ENCODE measurements at regions not wholly inside any gene's neighbourhood (a gene's known extent, or its start where the extent isn't known, plus 50 kb on each side); places are given as distances from the start of the nearest gene placed in this dataset.
A peak's percentile ranks its signal among the peaks of the same experiment; 100 is the strongest.

DNA sequence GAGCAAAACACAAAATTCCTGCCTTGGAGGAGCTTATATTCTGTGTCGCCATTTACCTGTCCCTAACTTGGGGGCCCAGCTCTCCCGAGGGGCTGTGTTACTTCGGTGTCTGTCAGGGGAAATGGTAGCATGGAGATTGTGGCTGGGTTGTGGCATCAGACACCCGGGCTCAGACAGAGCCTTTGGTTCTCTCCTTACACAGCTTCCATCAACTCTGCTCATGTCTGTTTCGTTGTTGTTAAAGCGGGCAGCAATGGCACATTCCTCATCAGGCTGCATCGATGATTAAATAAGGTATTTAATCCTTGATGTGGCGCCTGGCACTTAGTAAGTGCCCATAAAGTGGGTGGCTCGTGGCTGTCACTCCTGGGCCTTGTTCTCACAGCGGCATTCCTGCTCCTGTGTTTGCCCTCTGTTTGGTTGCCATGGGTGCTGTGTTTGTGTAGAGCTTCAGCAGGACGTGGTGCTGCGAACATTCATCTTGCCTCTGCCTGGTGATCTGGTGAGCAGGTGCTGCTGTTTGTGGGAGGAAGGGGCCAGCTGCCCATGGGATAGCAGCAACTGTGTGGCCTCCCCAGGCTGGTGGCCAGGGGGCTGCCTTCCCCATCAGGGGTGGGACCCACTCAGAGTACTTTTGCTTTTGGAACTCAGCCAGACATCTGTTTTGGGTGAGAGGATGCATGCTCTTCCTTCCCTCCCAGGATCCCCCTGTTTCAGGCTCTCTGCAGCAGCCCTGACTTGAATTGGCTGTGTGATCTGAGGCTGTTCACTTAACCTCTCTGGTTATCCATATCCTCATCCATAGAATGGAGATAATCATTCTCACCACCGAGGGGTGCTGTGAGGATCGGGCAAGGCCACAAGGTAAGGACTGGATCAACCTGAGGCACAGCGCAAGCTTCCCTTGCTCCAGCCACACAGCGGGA lies 207.2 kb upstream of the SVIL start:
- Histone ChIP-seq H3K36me3 (ENCODE audit: low read depth) (no peaks in the 10 kb centered on the region), H3K79me2 (ENCODE audit: insufficient read depth) (no peaks in the 10 kb centered on the region), H3K9ac (no peak overlapping the region), H3K27ac (no peak overlapping the region), H3F3A (ENCODE audit: insufficient read depth) (no peaks in the 10 kb centered on the region), H3K4me1 (ENCODE audit: insufficient read depth) (no peaks in the 10 kb centered on the region), H3K4me3 (no peak overlapping the region), H3K9me3 (ENCODE audit: low read depth) (no peaks in the 10 kb centered on the region), H3K4me2 (ENCODE audit: unreplicated experiment) (no peak overlapping the region), H3K27me3 (replicated peaks; ENCODE audit: insufficient read depth) (peaks cover 75% of the 10 kb centered on the region), H3K9me2 (ENCODE audit: insufficient read depth) (no peaks in the 10 kb centered on the region), H4K20me1 (ENCODE audit: insufficient read depth) (no peaks in the 10 kb centered on the region), H2AFZ (no peak overlapping the region)
- no peak for TF ChIP-seq EZH2phosphoT487 (IDR thresholded peaks at IDR 0.05; ENCODE audit: insufficient read depth, low read depth)
- TF ChIP-seq EZH2 (IDR thresholded peaks at IDR 0.05; ENCODE audit: insufficient read depth, poor library complexity, severe bottlenecking): no peak
- WGBS, 2 experiments (ENCODE audit: low coverage in 1 of 2, low lambda C conversion rate in 2 of 2, missing lambda C conversion rate in 2 of 2): 50 to 51% methylated on average over 16 of the region's 16 CpGs
- peak; percentile 33 for DNase-seq
- in situ Hi-C loops (cut with MboI): no loop called here

DNA sequence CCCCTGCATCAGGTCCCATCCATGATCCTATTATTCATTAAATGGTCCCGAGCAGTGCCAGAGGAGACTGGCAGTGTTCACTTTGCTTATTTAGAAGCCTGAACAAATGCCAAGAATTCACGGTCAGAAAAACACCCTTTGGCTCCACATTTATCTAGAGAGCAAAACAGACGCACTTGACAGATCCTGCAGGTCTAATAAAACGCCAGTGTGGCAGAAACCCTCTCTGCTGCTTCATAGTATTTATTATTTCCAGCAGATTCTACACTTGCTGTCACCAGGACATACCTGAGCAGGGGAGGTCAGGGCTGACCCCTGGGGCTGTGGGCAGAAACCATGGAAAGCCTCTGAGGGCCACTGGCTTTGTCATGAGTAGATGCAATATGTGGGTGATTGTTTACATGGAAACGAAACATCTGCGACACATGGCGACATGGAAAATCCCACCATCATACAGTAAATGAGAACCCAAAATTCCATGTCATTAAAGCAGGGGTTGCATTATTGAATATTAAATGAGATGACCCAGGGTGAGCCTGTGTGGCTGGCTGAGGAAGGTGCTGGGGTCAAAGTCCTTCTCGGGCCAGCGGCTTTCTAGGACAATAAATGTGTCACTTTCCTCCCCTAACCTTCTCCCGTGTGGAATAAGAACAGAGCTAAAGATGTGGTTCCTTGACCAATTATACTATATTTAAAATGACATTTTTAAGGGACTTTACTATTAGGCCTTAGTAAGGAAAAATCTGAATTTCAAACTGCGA lies 205.9 kb upstream of the SVIL start:
- no peak overlapping the region for H3K9ac ChIP-seq
- no peak overlapping the region for H3K4me3 ChIP-seq
- no peaks in the 10 kb centered on the region for H3K79me2 ChIP-seq (ENCODE audit: insufficient read depth)
- H3K4me2 ChIP-seq (ENCODE audit: unreplicated experiment): no peak overlapping the region
- no peak overlapping the region for H2AFZ ChIP-seq
- no peaks in the 10 kb centered on the region for H4K20me1 ChIP-seq (ENCODE audit: insufficient read depth)
- no peaks in the 10 kb centered on the region for H3K36me3 ChIP-seq (ENCODE audit: low read depth)
- H3K4me1 ChIP-seq (ENCODE audit: insufficient read depth): no peaks in the 10 kb centered on the region
- in situ Hi-C loops (cut with MboI): no loop called here
- no peaks in the 10 kb centered on the region for H3K9me3 ChIP-seq (ENCODE audit: low read depth)
- no peaks in the 10 kb centered on the region for H3K9me2 ChIP-seq (ENCODE audit: insufficient read depth)
- H3F3A ChIP-seq (ENCODE audit: insufficient read depth): no peaks in the 10 kb centered on the region
- DNase-seq: no peak
- 56 to 59% methylated on average over 11 of the region's 11 CpGs for WGBS, 2 experiments (ENCODE audit: low coverage in 1 of 2, low lambda C conversion rate in 2 of 2, missing lambda C conversion rate in 2 of 2)
- H3K27ac ChIP-seq: no peak overlapping the region
- H3K27me3 ChIP-seq (replicated peaks; ENCODE audit: insufficient read depth): peaks cover 64% of the 10 kb centered on the region
- no peak for TF ChIP-seq EZH2 (IDR thresholded peaks at IDR 0.05; ENCODE audit: insufficient read depth, poor library complexity, severe bottlenecking)

- no peak overlapping the region for H3K4me2 ChIP-seq (ENCODE audit: unreplicated experiment)
- no peak overlapping the region for H3K27ac ChIP-seq
Observed at GRCh38 chr10:29839826-29840515, 205.2 kb upstream of the SVIL start.

GRCh38 chr10:29838539-29838938 lies 203.8 kb upstream of the SVIL start:
- TF ChIP-seq EZH2phosphoT487 (IDR thresholded peaks at IDR 0.05; ENCODE audit: insufficient read depth, low read depth): no peak
- no peak for TF ChIP-seq EZH2 (IDR thresholded peaks at IDR 0.05; ENCODE audit: insufficient read depth, poor library complexity, severe bottlenecking)
- no peaks in the 10 kb centered on the region for H3K9me2 ChIP-seq (ENCODE audit: insufficient read depth)
- H3K79me2 ChIP-seq (ENCODE audit: insufficient read depth): no peaks in the 10 kb centered on the region
- no peak overlapping the region for H3K27ac ChIP-seq
- H2AFZ ChIP-seq: no peak overlapping the region
- no peak for DNase-seq
- no peak overlapping the region for H3K9ac ChIP-seq
- no peaks in the 10 kb centered on the region for H3K4me1 ChIP-seq (ENCODE audit: insufficient read depth)
- H3K4me2 ChIP-seq (ENCODE audit: unreplicated experiment): no peak overlapping the region
- H3F3A ChIP-seq (ENCODE audit: insufficient read depth): 0 out of 2 replicates have a peak, but pooled peaks cover 3% of the 10 kb centered on the region
- no peak overlapping the region for H3K4me3 ChIP-seq
- H3K27me3 ChIP-seq (replicated peaks; ENCODE audit: insufficient read depth): peaks cover 58% of the 10 kb centered on the region
- in situ Hi-C loops (cut with MboI): no loop called here
- no peaks in the 10 kb centered on the region for H3K36me3 ChIP-seq (ENCODE audit: low read depth)
- WGBS, 2 experiments (ENCODE audit: low coverage in 1 of 2, low lambda C conversion rate in 2 of 2, missing lambda C conversion rate in 2 of 2): 69 to 85% methylated on average over 5 of the region's 5 CpGs
- H4K20me1 ChIP-seq (ENCODE audit: insufficient read depth): no peaks in the 10 kb centered on the region
- no peaks in the 10 kb centered on the region for H3K9me3 ChIP-seq (ENCODE audit: low read depth)

More at GRCh38 chr10:29839826-29840515, 205.2 kb upstream of the SVIL start:
- Histone ChIP-seq H3K9me2 (ENCODE audit: insufficient read depth) (no peaks in the 10 kb centered on the region), H3K4me3 (no peak overlapping the region), H3K9me3 (ENCODE audit: low read depth) (no peaks in the 10 kb centered on the region), H2AFZ (no peak overlapping the region), H3K79me2 (ENCODE audit: insufficient read depth) (no peaks in the 10 kb centered on the region), H3F3A (ENCODE audit: insufficient read depth) (0 out of 2 replicates have a peak, but pooled peaks cover under 1% of the 10 kb centered on the region), H4K20me1 (ENCODE audit: insufficient read depth) (no peaks in the 10 kb centered on the region), H3K4me1 (ENCODE audit: insufficient read depth) (no peaks in the 10 kb centered on the region), H3K36me3 (ENCODE audit: low read depth) (no peaks in the 10 kb centered on the region), H3K9ac (no peak overlapping the region), H3K27me3 (replicated peaks; ENCODE audit: insufficient read depth) (peaks cover 56% of the 10 kb centered on the region)
- no peak for DNase-seq
- TF ChIP-seq EZH2phosphoT487 (IDR thresholded peaks at IDR 0.05; ENCODE audit: insufficient read depth, low read depth): no peak
- no peak for TF ChIP-seq EZH2 (IDR thresholded peaks at IDR 0.05; ENCODE audit: insufficient read depth, poor library complexity, severe bottlenecking)
- 77 to 81% methylated on average over 9 of the region's 9 CpGs for WGBS, 2 experiments (ENCODE audit: low coverage in 1 of 2, low lambda C conversion rate in 2 of 2, missing lambda C conversion rate in 2 of 2)
- in situ Hi-C loops (cut with MboI): no loop called here

All from GM23248 (cell line).